Stimulated activated CD8-positive, alpha-beta memory T cell treated with anti-CD3 and anti-CD28 coated beads, Interleukin-15, amount 100 ng/mL, for 4 hours (primary cell): ENCODE measurements at regions not wholly inside any gene's neighbourhood (a gene's known extent, or its start where the extent isn't known, plus 50 kb on each side); places are given as distances from the start of the nearest gene placed in this dataset.

Source experiments
- DNase-seq, 2 donors: peaks; one replicate each; pipeline ENCODE4 v3.0.0-alpha.2; 2020; ENCODE audit warnings: low read depth in 2 of 2

DNA sequence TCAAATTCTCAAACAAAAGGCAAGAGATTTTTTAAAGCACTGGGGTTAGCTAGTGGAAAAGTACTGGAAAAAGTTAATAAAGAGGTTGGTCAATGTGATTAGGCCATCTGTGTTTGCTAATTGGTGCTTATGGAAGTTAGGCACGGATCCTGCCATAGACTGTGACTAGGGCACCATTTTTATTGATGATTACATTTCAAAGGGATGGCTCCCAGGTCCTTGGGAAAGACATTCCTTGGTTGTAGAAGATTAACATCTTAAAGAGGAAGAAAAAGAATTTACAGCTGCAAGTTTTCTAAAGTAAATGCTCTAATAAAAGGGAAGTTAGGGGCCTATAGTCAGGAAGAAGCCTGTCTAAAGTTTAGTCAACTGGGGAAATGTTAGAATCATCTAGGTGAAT lies 1183.3 kb downstream of the DTWD2 start:
- DNase-seq = no peak

DNA sequence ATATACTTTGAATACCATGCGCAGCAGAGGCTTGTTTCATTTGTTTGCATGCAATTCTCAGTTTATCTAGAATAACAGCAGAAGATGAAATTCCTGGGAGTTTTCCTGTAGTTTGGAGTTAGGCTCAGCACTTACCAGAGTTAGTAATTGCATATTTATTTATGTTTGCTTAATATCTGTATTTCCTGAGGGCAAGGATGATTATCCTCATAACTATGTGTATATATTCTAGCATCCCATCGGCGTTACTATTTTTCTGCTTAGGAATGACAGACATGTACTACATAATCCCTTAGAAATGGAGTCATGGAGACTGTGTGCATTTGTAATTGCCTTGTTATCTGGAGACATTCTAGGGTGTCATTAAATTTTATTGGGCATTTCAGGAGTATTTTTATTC lies 1184.8 kb downstream of the DTWD2 start:
- DNase-seq = no peak

GRCh38 chr5:117801583-117801982 lies 1186.8 kb downstream of the DTWD2 start:
- no peak for DNase-seq

- DNase-seq = no peak
Observed at GRCh38 chr5:117800261-117800660, 1188.1 kb downstream of the DTWD2 start.

GRCh38 chr5:117794847-117795246 lies 1193.5 kb downstream of the DTWD2 start:
- no peak for DNase-seq

DNA sequence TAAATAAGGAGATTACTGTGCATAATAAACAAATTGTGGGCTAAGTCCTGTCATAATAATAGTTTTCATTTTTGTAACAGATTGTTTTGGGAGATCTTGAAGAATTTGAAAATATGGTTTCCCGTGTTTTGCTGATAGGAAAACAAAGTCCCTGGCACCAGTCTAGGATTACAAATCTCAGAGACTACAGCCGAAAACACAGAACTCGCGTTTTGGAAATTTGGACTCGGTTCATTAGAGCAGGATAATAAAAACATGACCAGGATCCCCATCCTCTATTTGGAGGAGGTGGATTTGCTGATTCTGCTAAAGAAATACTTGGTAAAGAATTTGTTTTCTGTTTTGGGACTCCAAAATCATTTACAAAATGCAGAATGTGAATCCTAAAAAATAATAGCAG lies 1194.4 kb downstream of the DTWD2 start:
- no peak for DNase-seq

DNA sequence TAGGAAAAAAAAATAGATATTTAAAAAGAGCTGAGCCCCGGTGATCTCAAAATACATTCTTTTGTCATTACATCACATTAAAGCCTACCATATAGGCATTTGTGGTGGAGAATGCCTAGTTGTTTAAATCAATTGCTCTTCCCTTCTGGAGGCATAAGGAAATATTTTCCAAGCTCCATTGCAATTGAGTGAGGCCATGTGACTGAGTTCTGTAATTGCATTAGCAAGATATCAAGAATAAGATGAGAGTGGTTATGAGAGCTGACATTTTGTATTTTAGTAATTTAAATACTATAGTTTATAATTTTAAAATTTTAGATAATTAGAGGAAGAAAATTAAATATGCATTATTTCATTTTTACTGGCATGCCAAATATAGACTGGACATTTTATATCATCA lies 1195.9 kb downstream of the DTWD2 start:
- DNase-seq = no peak

DNA sequence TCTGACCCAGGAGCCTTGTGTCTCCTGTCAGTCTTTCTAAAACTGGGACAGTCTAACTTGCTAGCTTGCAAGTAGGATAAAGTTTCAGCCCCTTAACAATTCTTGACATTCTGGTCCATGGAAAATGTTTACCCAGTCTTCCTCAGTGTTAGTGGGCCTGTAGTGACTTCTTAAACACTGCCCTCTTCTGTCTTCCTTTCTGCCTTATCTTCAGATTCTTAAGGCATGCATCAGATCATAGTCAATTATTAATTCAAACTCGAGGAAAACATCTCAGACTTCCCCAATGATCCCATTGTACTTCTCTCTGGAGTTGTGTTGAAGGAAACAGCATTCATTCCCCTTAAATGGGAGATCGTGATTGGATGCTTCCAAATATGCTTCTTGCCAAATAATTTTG lies 1199.8 kb downstream of the DTWD2 start:
- DNase-seq = no peak

- no peak for DNase-seq
Observed at GRCh38 chr5:117779171-117779570, 1204.5 kb upstream of the SEMA6A start.

GRCh38 chr5:117776977-117777376 lies 1202.4 kb upstream of the SEMA6A start:
- DNase-seq = no peak

GRCh38 chr5:117769877-117770276 lies 1195.3 kb upstream of the SEMA6A start:
- no peak for DNase-seq

- no peak for DNase-seq
Observed at GRCh38 chr5:117763271-117763670, 1188.6 kb upstream of the SEMA6A start.

- no peak for DNase-seq
Observed at GRCh38 chr5:117761186-117761585, 1186.6 kb upstream of the SEMA6A start.

DNA sequence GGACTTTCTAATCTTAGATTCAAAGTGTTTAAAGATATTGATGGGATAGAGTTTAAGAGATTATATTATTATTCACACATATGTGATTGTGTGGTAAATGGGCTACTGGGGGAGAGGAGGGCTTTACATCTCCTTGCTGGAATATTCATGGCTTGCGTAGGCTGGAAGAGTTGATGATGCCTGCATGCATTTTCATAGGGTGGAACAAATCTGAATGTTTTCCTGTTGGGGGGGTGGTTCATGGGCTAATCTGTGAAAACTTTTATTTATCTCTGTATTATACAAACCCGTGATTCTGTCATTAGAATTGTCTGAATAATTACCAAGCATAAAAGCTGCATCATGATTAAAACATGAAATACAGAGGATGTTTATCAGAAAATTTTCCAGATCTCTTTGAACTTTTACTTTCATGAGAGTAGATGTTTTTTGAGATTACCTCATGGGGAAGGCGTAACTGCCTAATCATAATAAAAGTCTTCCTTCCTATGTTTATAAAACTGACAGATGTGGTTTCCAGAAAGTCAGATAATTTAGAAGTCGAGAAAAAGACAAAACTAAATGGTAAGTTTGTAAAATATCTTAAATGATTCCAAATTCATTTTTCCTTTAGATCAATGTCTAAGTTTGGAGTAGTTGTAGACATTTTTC lies 1185.4 kb upstream of the SEMA6A start:
- no peak for DNase-seq

- DNase-seq = no peak
Observed at GRCh38 chr5:117752403-117752802, 1177.8 kb upstream of the SEMA6A start.

GRCh38 chr5:117748336-117748735 lies 1173.7 kb upstream of the SEMA6A start:
- DNase-seq = no peak

- no peak for DNase-seq
Observed at GRCh38 chr5:117743337-117743736, 1168.7 kb upstream of the SEMA6A start.

DNA sequence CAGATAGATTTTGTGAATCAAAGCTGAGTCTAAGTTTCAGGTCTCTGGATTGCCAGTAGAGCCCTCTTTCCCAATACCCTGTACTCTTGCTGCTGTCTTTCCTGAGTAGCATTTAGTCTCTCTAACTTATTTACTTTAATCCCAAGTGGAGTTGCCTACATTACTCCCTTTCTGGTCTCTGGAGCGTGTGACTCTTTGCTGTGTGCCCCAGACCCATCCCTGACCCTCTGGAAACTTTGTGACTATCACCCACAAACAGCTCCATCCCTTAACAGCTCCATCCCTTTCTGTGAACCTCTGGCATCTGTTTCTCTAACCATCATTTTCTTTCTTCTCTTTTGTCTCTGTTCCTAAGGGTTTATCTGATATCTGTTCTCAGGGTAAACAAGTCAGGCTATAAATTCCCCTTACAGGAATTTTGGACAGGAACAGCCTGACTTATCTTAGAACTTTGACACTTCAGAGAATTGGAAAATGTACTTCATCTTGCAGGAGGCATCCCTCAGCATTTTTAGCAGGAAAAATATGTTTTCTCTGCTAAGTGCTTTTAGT lies 1167.1 kb upstream of the SEMA6A start:
- no peak for DNase-seq

DNA sequence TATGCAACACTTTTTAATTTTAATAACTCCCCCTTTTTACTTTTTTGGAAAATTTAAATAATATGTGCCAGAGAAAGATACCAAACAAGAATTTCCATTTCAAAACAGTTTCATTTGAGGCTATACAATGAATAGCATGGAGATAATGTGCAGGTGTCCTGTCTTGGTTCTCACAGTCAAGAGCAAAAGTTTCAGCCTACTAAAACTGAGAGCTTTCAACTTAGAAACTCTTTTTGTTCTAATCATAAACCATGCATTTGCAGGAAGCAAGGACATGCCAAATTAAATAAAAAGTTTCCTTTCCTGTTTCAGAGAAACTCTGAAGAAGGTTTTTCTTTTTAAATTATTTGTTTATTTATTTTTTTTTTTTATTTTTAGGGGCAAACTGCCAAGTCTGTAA lies 1165.6 kb upstream of the SEMA6A start:
- DNase-seq = no peak

- DNase-seq = no peak
Observed at GRCh38 chr5:117738571-117738970, 1163.9 kb upstream of the SEMA6A start.

GRCh38 chr5:117736698-117737097 lies 1162.1 kb upstream of the SEMA6A start:
- no peak for DNase-seq

DNA sequence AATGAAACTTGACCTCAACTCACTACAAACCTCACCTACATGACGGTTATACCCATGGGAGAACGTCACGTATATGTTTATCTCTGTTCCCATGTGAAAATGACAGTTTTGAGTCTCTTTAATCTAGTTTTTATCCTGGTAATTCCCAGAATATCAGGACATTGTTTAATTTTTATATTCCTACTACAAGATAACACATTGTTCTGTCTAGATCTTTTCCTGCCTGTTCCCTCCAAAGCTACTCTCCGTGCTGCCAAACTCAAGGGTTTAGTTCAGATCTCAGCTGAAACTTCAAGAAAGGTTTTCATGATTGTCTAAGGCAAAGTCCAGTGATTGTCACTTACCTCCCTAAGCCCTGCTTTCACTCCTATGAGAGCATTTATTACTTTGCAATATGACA lies 1159.4 kb upstream of the SEMA6A start:
- DNase-seq = no peak

- no peak for DNase-seq
Observed at GRCh38 chr5:117733051-117733450, 1158.4 kb upstream of the SEMA6A start.

- no peak for DNase-seq
Observed at GRCh38 chr5:117732264-117732663, 1157.6 kb upstream of the SEMA6A start.
